ENCODE measurements at regions not wholly inside any gene's neighbourhood (a gene's known extent, or its start where the extent isn't known, plus 50 kb on each side); places are given as distances from the start of the nearest gene placed in this dataset.
"Not testable (repeated sequence)": the region's sequence is repeated elsewhere in the genome, so short reads cannot be mapped to it uniquely, and the experiment has no call there.

DNA sequence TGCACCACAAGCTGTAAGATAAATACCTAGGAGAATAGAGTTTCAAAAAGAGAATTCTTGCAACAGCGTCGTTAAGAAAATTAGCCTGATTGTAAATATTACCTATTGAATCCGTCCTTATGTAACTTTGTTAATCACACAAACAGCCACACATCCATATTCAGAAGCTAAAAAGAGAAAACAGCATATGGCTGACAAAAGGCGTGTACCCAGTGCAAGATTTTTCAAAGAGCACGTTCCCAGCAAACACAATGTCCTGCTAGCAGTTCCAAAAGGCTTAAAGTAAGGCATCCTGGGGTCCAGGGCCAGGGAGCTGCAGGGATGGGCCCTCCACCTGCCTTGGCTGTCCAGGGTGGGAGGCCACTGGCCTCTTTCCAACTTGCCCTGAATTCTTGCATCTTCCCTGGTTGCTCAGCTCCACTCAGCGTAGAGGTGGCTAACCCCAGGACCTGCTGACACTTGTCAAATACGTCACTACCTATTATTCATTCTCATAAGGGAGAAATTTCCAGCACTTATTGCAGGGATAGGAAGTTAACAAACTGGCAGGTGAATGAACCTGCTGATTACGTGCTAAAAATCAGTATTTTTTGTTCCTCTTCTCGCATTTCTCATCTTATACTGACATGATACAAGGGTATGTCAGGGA lies 102.1 kb upstream of the NEDD4L start:
- Mint-ChIP-seq H3K4me1 (ENCODE audit: low read depth) (no peaks in the 10 kb centered on the region), H3K27me3 (peaks cover 27% of the 10 kb centered on the region), H3K36me3 (ENCODE audit: low read depth) (no peaks in the 10 kb centered on the region), H3K4me3 (no peak overlapping the region), H3K27ac (no peak overlapping the region), H3K9me3 (no peaks in the 10 kb centered on the region)

DNA sequence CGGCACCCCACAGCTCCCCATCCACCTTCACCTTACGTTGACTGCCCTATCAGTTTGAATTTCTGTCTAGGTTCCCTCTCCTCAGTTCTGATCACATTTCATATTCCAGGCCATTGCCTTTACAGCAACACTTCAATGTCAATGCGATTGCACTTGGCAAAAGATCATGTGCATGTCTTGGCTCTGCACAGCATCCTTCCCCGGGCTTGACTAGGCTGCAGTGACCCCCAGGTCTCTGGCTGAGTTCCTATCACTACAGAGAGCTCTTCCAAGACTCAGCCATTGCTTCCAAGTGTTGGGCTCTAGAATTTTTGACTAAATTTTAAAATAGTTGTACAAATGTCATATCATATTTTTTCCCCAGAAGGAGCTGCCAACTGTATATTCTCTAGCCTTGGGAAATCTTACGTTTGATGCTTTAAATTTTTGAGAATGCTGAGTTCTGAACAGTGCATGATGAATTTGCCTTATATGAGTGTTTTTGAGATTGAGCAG lies 103.8 kb upstream of the NEDD4L start:
- peaks cover 27% of the 10 kb centered on the region for H3K27me3 Mint-ChIP-seq
- H3K36me3 Mint-ChIP-seq (ENCODE audit: low read depth): no peaks in the 10 kb centered on the region
- H3K4me1 Mint-ChIP-seq (ENCODE audit: low read depth): no peaks in the 10 kb centered on the region
- no peak overlapping the region for H3K27ac Mint-ChIP-seq
- no peak overlapping the region for H3K4me3 Mint-ChIP-seq
- H3K9me3 Mint-ChIP-seq: no peaks in the 10 kb centered on the region

DNA sequence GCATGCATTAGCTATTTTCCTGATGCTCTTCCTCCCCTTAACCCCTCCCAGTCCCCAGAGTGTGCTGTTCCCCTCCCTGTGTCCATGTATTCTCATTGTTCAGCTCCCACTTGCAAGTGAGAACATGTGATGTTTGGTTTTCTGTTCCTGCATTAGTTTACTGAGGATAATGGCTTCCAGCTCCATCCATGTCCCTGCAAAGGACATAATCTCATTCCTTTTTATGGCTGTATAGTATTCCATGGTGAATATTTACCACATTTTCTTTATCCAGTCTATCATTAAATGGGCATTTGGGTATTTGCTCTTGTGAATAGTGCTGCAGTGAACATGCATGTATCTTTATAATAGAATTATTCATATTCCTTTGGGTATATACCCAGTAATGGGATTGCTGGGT lies 109.7 kb upstream of the NEDD4L start:
- not testable (repeated sequence) for H3K9me3 Mint-ChIP-seq; H3K4me3 Mint-ChIP-seq; H3K36me3 Mint-ChIP-seq (ENCODE audit: low read depth); H3K27ac Mint-ChIP-seq
- Mint-ChIP-seq H3K4me1 (ENCODE audit: low read depth) (peaks cover 11% of the 10 kb centered on the region), H3K27me3 (peaks cover 12% of the 10 kb centered on the region)

DNA sequence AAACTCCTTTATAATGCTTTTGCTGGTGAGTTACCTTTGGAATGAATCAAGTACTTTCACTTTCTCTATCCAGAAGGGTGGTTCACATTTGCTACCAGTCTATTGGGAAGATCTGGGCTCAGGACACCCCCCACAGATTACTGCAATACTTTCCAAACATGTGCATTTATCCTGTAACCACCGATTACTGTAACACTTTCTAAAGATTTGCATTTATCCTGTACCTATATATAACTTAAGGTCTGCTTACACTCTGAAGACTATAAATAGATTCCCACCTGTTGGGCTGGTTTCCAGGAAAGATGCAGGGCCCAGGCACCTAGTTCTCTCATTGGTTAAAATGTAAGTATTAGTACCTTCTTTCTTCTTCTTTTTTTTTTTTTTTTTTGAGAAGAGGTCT lies 113.0 kb upstream of the NEDD4L start:
- Mint-ChIP-seq H3K27ac (no peak overlapping the region), H3K27me3 (no peaks in the 10 kb centered on the region), H3K36me3 (ENCODE audit: low read depth) (no peaks in the 10 kb centered on the region), H3K4me1 (ENCODE audit: low read depth) (peaks cover 11% of the 10 kb centered on the region), H3K9me3 (no peaks in the 10 kb centered on the region), H3K4me3 (no peak overlapping the region)

DNA sequence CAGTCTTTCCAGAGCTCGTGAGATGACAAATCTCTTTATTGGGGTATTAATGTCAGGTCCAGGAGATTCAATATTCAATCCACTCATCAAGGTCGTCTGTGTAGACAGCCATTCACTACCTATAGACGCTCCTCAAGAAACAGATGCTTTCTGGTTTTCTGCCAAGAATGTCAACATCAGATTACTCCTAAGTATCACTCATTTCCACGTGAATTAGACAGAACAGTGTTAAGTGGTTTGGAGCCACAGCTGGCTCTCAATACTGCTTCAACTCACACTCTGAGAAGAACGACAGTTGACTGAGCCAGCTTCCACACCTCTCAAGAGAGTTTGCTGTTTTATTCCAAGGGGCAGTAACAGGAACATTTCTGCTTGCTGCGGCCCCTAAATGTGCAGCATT lies 113.5 kb upstream of the NEDD4L start:
- Mint-ChIP-seq H3K9me3 (no peaks in the 10 kb centered on the region), H3K4me3 (no peak overlapping the region), H3K4me1 (ENCODE audit: low read depth) (peaks cover 11% of the 10 kb centered on the region), H3K27me3 (no peaks in the 10 kb centered on the region), H3K36me3 (ENCODE audit: low read depth) (no peaks in the 10 kb centered on the region), H3K27ac (no peak overlapping the region)

DNA sequence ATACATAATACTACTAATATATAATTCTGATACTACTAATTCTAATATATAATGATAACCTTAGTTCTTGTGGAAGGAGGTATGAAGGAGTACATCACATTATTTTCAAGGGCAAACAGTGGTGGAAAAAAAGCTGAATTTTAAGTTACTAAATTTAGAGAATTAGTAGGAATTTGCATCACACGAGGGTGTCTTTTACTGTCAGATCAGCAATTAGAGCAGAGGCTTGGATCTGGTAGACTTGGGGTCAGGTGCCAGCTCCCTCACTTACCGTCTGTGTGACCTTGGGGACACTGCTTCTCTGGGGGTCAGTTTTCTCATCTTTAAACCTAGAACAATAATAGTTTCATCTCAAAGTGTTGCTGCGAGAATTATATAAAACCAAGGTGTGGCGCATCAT lies 114.1 kb upstream of the NEDD4L start:
- Mint-ChIP-seq H3K4me3 (no peak overlapping the region), H3K27me3 (no peaks in the 10 kb centered on the region), H3K9me3 (no peaks in the 10 kb centered on the region), H3K36me3 (ENCODE audit: low read depth) (no peaks in the 10 kb centered on the region), H3K27ac (no peak overlapping the region), H3K4me1 (ENCODE audit: low read depth) (peaks cover 11% of the 10 kb centered on the region)

DNA sequence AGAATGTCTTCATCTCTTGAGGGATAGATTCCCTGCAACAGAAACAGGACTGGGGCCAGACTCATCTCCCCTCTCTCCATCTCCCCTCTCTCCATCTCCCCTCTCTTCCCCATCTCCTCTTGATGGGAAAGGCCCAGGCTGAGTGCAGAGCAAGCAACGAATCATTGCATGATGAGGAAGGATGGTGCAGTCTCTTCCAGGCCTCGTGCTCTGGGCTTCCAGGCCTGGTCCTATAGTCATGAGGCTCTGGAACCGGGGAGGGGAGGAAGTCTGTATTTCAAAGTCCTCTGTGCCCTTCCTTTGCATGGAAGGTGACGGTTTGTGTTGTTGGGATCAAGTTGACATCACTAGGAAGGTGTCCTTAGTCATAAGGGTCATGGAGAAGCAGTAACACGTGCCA lies 115.6 kb upstream of the NEDD4L start:
- Mint-ChIP-seq H3K4me3 (no peak overlapping the region), H3K27me3 (no peaks in the 10 kb centered on the region), H3K27ac (no peak overlapping the region)

DNA sequence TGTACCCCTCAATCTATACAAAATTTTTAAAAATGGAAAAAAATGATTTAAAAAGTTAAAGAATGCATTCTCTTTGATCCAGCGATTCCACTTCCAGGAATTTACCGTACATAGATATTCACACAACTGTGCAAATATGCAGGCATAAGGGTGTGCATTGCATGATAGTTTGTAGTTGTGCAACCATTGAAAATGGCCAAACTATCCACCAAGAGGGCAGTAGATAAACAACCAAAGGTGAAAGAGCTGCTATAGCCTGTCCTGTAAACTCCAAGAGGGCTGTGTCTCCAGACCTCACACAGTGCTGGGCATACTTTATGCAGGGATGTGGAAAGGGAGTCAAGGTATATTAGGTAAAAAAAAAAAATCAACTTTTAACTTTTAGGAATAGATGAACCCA lies 116.5 kb upstream of the NEDD4L start:
- peaks cover 11% of the 10 kb centered on the region for H3K4me1 Mint-ChIP-seq (ENCODE audit: low read depth)
- no peak overlapping the region for H3K4me3 Mint-ChIP-seq
- H3K36me3 Mint-ChIP-seq (ENCODE audit: low read depth): no peaks in the 10 kb centered on the region
- no peaks in the 10 kb centered on the region for H3K27me3 Mint-ChIP-seq
- no peaks in the 10 kb centered on the region for H3K9me3 Mint-ChIP-seq
- H3K27ac Mint-ChIP-seq: no peak overlapping the region

More for the DNA sequence above, 115.6 kb upstream of the NEDD4L start:
- Mint-ChIP-seq H3K4me1 (ENCODE audit: low read depth) (peaks cover 11% of the 10 kb centered on the region), H3K36me3 (ENCODE audit: low read depth) (no peaks in the 10 kb centered on the region), H3K9me3 (no peaks in the 10 kb centered on the region)

DNA sequence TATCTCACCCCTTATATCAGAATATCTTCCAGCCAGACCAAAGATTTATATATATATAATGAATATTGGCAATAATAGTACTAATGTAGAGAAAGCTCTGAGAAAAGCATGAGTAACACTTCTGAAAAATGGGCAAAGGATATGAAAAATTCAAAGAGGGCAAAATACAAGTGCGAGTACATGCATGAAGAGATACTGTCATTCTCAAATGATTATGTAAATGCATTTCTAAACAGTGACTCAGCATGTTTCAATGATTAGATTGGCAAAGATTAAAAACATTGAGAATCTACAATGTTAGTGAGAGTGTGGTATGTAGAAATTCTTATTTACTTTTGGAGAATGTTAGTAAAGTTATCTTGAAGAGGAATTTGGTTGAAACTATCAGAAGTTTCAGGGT lies 118.3 kb upstream of the NEDD4L start:
- H3K27ac Mint-ChIP-seq: no peak overlapping the region
- peaks cover under 1% of the 10 kb centered on the region for H3K4me1 Mint-ChIP-seq (ENCODE audit: low read depth)
- H3K9me3 Mint-ChIP-seq: no peaks in the 10 kb centered on the region
- no peaks in the 10 kb centered on the region for H3K27me3 Mint-ChIP-seq
- no peak overlapping the region for H3K4me3 Mint-ChIP-seq
- no peaks in the 10 kb centered on the region for H3K36me3 Mint-ChIP-seq (ENCODE audit: low read depth)

DNA sequence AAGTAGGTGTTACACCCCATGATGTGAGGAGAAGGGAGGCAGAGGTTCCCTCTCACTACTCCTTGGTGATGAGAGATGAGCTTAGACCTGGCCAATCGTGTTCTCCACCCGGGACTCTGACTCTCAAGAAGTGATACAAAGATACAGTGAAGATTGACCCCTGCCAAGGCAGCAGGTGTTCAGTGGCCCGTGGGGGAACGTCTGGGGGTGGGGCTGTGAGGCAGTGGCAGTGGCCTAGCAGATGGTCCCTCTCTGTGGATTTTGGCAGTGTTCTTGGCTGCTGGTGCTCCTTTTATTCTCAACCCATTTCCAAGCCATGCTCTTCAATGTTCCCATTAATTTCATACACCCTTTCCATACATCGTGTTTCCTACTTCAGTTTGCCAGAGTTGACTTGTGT lies 120.4 kb upstream of the NEDD4L start:
- H3K4me1 Mint-ChIP-seq (ENCODE audit: low read depth): no peaks in the 10 kb centered on the region
- H3K9me3 Mint-ChIP-seq: no peaks in the 10 kb centered on the region
- H3K27me3 Mint-ChIP-seq: peaks cover 4% of the 10 kb centered on the region
- H3K36me3 Mint-ChIP-seq (ENCODE audit: low read depth): no peaks in the 10 kb centered on the region
- no peak overlapping the region for H3K27ac Mint-ChIP-seq
- no peak overlapping the region for H3K4me3 Mint-ChIP-seq

DNA sequence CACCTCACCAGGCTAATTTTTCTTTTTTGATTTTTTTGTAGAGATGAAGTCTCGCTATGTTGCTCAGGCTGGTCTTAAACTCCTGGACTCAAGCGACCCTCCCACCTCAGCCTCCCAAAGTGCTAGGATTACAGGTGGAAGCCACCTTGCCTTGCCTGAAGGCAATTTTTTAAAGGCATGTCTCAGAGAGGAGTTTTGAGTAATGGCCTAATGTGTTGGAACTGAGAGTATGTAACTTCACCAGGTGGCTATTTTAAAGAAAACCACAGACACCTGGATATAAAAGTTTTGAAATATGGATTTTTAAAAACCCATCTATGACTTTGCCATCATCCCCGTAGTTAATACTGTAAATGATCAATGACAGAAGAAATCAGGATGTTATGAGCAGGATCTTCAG lies 119.8 kb upstream of the ATP8B1 start:
- Mint-ChIP-seq H3K27me3 (peaks cover 4% of the 10 kb centered on the region), H3K9me3 (no peaks in the 10 kb centered on the region), H3K27ac (no peak overlapping the region), H3K36me3 (ENCODE audit: low read depth) (no peaks in the 10 kb centered on the region), H3K4me3 (no peak overlapping the region), H3K4me1 (ENCODE audit: low read depth) (no peaks in the 10 kb centered on the region)

DNA sequence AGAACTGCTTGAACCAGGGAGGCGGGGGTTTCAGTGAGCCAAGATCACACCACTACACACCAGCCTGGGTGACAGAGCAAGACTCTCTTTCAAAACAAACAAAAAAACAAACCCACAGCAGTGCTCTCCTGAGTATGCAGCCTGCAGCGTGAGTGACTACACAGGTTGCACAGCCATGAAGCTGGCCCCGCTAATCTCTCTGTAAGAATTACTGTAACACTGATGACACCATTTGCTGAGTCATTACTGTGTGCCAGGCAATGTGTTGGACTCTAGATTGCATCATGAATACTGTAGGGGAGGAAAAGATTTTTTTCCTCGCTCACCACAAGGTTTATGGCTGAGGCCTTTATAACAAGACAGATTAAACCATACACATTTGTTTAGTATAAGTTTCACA lies 118.6 kb upstream of the ATP8B1 start:
- Mint-ChIP-seq H3K4me1 (ENCODE audit: low read depth) (peaks cover 1% of the 10 kb centered on the region), H3K36me3 (ENCODE audit: low read depth) (no peaks in the 10 kb centered on the region), H3K9me3 (no peaks in the 10 kb centered on the region), H3K27me3 (peaks cover 4% of the 10 kb centered on the region), H3K27ac (no peak overlapping the region), H3K4me3 (no peak overlapping the region)

DNA sequence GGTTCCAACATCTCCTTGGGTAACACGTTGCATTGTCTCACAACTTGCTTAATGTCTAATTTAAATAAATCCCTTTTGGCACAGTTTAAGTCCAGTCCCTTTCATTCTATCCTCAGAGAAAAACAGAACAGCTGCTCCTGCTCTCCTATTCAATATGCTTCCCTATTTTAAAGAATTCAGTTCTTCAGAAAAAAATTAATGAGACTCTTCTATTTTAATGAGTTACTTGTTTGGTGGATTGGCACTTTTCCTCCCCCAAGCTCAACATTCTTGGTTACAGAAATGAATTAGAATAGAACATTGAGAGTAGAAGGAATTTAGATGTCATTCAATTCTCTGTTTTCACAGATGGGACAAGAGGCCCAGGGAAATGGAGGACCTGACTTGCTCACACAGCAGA lies 116.9 kb upstream of the ATP8B1 start:
- Mint-ChIP-seq H3K4me1 (ENCODE audit: low read depth) (peaks cover 10% of the 10 kb centered on the region), H3K9me3 (no peaks in the 10 kb centered on the region), H3K27me3 (peaks cover 4% of the 10 kb centered on the region), H3K27ac (no peak overlapping the region), H3K36me3 (ENCODE audit: low read depth) (no peaks in the 10 kb centered on the region), H3K4me3 (no peak overlapping the region)

DNA sequence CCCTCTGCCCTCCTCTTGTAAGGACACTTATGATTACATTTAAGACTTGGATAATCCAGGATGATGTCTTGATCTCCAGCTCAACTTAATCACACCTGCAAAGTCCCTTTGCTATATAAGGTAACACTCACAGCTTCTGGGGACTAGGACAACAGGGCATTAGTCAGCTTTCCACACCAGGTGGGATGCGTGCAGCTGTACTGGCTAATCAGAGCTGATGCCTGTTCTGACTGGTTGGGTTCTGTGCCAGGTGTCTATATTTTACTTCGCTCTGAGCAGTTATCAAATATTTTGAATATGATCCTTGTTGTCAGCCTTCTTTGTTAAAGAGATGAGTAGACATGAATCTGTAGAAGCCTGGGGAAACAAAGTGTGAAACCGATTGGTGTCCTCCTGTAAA lies 115.5 kb upstream of the ATP8B1 start:
- Mint-ChIP-seq H3K4me3 (no peak overlapping the region), H3K36me3 (ENCODE audit: low read depth) (no peaks in the 10 kb centered on the region), H3K27ac (no peak overlapping the region), H3K9me3 (no peaks in the 10 kb centered on the region), H3K27me3 (peaks cover 4% of the 10 kb centered on the region), H3K4me1 (ENCODE audit: low read depth) (peaks cover 10% of the 10 kb centered on the region)

DNA sequence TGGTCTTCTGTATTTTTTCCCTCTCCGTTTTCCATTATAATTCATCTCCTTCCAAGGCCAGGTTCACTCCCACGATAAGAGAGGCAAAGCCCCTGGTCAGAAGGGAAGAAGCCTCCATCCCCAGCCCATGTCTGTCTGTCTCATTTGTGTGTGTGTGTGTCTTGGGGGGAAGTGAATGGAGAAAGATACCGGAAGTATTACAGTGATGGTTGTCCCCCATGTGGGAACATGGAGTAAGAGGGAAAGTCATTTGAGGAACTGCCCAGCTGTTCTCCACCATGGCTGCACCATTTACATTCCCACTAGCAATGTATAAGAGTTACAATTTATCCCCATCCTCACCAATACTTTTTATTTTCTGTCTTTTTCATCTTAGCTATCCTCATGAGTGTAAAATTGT lies 113.6 kb upstream of the ATP8B1 start:
- Mint-ChIP-seq H3K4me3 (no peak overlapping the region), H3K9me3 (no peaks in the 10 kb centered on the region), H3K4me1 (ENCODE audit: low read depth) (peaks cover 10% of the 10 kb centered on the region), H3K36me3 (ENCODE audit: low read depth) (no peaks in the 10 kb centered on the region), H3K27me3 (peaks cover 4% of the 10 kb centered on the region), H3K27ac (no peak overlapping the region)

DNA sequence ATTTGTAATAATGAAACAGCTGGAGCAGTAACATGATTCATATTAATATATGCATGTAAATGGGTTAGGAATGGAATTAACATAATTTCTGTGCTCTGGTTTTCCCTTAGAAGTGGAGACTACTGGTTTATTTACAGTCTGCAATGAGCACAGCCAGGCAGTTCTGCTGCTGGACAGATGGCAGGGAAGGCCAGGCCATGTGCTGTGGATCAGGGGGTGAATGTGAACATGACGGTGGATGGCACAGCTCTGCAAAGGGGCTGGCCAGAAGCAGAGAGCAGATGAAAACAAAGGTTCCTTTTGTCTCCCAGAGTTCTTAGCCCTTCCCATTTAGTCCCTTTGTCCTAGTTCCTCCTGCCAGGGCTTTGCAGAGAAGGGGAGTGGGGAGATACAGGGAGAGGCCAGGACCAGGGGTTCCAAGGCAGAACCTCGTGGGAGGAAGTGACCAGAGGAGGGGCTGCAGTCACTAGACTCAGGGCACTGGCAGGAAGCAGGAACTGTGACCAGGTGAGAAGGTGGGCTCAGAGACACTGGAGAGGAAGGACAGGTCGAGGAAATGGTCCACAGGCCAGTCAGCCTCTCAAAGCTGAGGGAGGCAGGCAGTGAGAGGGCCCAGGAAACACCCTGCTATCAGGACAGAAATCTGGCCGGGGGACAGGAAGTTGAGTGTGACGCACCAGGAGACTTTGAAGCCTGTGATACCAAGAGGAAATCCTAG lies 112.9 kb upstream of the ATP8B1 start:
- peaks cover 4% of the 10 kb centered on the region for H3K27me3 Mint-ChIP-seq
- no peaks in the 10 kb centered on the region for H3K9me3 Mint-ChIP-seq
- peak overlapping the region; percentile 38 for H3K27ac Mint-ChIP-seq
- no peaks in the 10 kb centered on the region for H3K36me3 Mint-ChIP-seq (ENCODE audit: low read depth)
- H3K4me1 Mint-ChIP-seq (ENCODE audit: low read depth): peaks cover 10% of the 10 kb centered on the region
- H3K4me3 Mint-ChIP-seq: no peak overlapping the region

All from stimulated activated naive CD8-positive, alpha-beta T cell treated with anti-CD3 and anti-CD28 coated beads, Interleukin-15, Interleukin-2, amounts not matched to agents 100 ng/mL and 50 ng/mL, for 24 hours (primary cell).